ENCODE measurements at regions not wholly inside any gene's neighbourhood (a gene's known extent, or its start where the extent isn't known, plus 50 kb on each side); places are given as distances from the start of the nearest gene placed in this dataset.

- no peaks in the 10 kb centered on the region for H3K27me3 ChIP-seq (ENCODE audit: insufficient read depth, low read length, poor library complexity, severe bottlenecking)
- no peak overlapping the region for H3K4me3 ChIP-seq (ENCODE audit: low read length, poor library complexity, severe bottlenecking)
- H4K20me1 ChIP-seq (ENCODE audit: insufficient read depth, low read length, poor library complexity, severe bottlenecking), result no peaks in the 10 kb centered on the region
- H3K36me3 ChIP-seq (ENCODE audit: insufficient read depth, low read length), result no peaks in the 10 kb centered on the region
- no peak overlapping the region for H2AFZ ChIP-seq (ENCODE audit: low read length)
- no peak overlapping the region for H3K4me2 ChIP-seq (ENCODE audit: low read depth, low read length, poor library complexity, severe bottlenecking)
- H3K4me1 ChIP-seq (ENCODE audit: insufficient read depth, low read length, poor library complexity, severe bottlenecking), result no peaks in the 10 kb centered on the region
- H3K9me2 ChIP-seq (replicated peaks; ENCODE audit: low read depth, low read length), result no peaks in the 10 kb centered on the region
- H3F3A ChIP-seq (ENCODE audit: low read depth), result no peaks in the 10 kb centered on the region
- TF ChIP-seq CTCF (conservative IDR thresholded peaks at IDR 0.05; ENCODE audit: low read length), result 0 out of 2 replicates have a peak, but pooled peaks have one; percentile 15
- TF ChIP-seq EZH2phosphoT487 (IDR thresholded peaks at IDR 0.05; ENCODE audit: borderline replicate concordance), result no peak
- H3K9me3 ChIP-seq (ENCODE audit: insufficient read depth, low read depth, low read length), result no peaks in the 10 kb centered on the region
- H3K79me2 ChIP-seq (ENCODE audit: insufficient read depth, low read length), result no peaks in the 10 kb centered on the region
- H3K9ac ChIP-seq (ENCODE audit: low read depth, low read length, poor library complexity, severe bottlenecking), result no peak overlapping the region
These were observed 178.1 kb upstream of the MMADHC start for GRCh38 chr2:149765636-149766035.

- Histone ChIP-seq H3K36me3 (ENCODE audit: insufficient read depth, low read length) (no peaks in the 10 kb centered on the region), H4K20me1 (ENCODE audit: insufficient read depth, low read length, poor library complexity, severe bottlenecking) (no peaks in the 10 kb centered on the region), H3K4me1 (ENCODE audit: insufficient read depth, low read length, poor library complexity, severe bottlenecking) (no peaks in the 10 kb centered on the region), H3K9me3 (ENCODE audit: insufficient read depth, low read depth, low read length) (no peaks in the 10 kb centered on the region), H3K4me3 (ENCODE audit: low read length, poor library complexity, severe bottlenecking) (no peak overlapping the region), H3K79me2 (ENCODE audit: insufficient read depth, low read length) (no peaks in the 10 kb centered on the region), H3F3A (ENCODE audit: low read depth) (no peaks in the 10 kb centered on the region), H3K9me2 (replicated peaks; ENCODE audit: low read depth, low read length) (no peaks in the 10 kb centered on the region), H3K4me2 (ENCODE audit: low read depth, low read length, poor library complexity, severe bottlenecking) (no peak overlapping the region), H3K27me3 (ENCODE audit: insufficient read depth, low read length, poor library complexity, severe bottlenecking) (no peaks in the 10 kb centered on the region), H2AFZ (ENCODE audit: low read length) (no peak overlapping the region), H3K9ac (ENCODE audit: low read depth, low read length, poor library complexity, severe bottlenecking) (no peak overlapping the region)
- no peak for TF ChIP-seq CTCF (conservative IDR thresholded peaks at IDR 0.05; ENCODE audit: low read length)
- no peak for TF ChIP-seq EZH2phosphoT487 (IDR thresholded peaks at IDR 0.05; ENCODE audit: borderline replicate concordance)
These were observed 177.4 kb upstream of the MMADHC start for GRCh38 chr2:149765003-149765402.

GRCh38 chr2:149763358-149763757 lies 175.8 kb upstream of the MMADHC start:
- Histone ChIP-seq H3K9ac (ENCODE audit: low read depth, low read length, poor library complexity, severe bottlenecking) (no peak overlapping the region), H4K20me1 (ENCODE audit: insufficient read depth, low read length, poor library complexity, severe bottlenecking) (no peaks in the 10 kb centered on the region), H3K4me1 (ENCODE audit: insufficient read depth, low read length, poor library complexity, severe bottlenecking) (no peaks in the 10 kb centered on the region), H3F3A (ENCODE audit: low read depth) (no peaks in the 10 kb centered on the region), H3K9me3 (ENCODE audit: insufficient read depth, low read depth, low read length) (no peaks in the 10 kb centered on the region), H3K9me2 (replicated peaks; ENCODE audit: low read depth, low read length) (no peaks in the 10 kb centered on the region), H3K27me3 (ENCODE audit: insufficient read depth, low read length, poor library complexity, severe bottlenecking) (no peaks in the 10 kb centered on the region), H3K4me2 (ENCODE audit: low read depth, low read length, poor library complexity, severe bottlenecking) (no peak overlapping the region), H3K36me3 (ENCODE audit: insufficient read depth, low read length) (no peaks in the 10 kb centered on the region), H3K79me2 (ENCODE audit: insufficient read depth, low read length) (no peaks in the 10 kb centered on the region), H2AFZ (ENCODE audit: low read length) (no peak overlapping the region), H3K4me3 (ENCODE audit: low read length, poor library complexity, severe bottlenecking) (no peak overlapping the region)
- no peak for TF ChIP-seq CTCF (conservative IDR thresholded peaks at IDR 0.05; ENCODE audit: low read length)
- TF ChIP-seq EZH2phosphoT487 (IDR thresholded peaks at IDR 0.05; ENCODE audit: borderline replicate concordance), result no peak

Measured in Loucy (cell line).